Cardiac fibroblast (primary cell): ENCODE measurements at regions not wholly inside any gene's neighbourhood (a gene's known extent, or its start where the extent isn't known, plus 50 kb on each side); places are given as distances from the start of the nearest gene placed in this dataset.

Experiments used
- DNase-seq, 2 donors: peaks; one replicate each; pipeline versions ENCODE4 v3.0.0 to v3.0.0-alpha.2; 2010; ENCODE audit warnings: low read depth in 2 of 2
- H3K4me3 ChIP-seq, 2 donors: replicated peaks in 1 of 2; 1 replicate in 1 of 2; 2 replicates in 1 of 2; pipeline ENCODE4 v1.5.1; 2011; ENCODE audit warnings: low read depth in 2 of 2, low read length in 2 of 2, mild to moderate bottlenecking in 2 of 2, moderate library complexity in 1 of 2
- CTCF ChIP-seq: IDR thresholded peaks from one replicate; pipeline ENCODE4 v1.5.1; 2011; ENCODE audit warnings: low read depth, mild to moderate bottlenecking, low read length, inconsistent platforms

DNA sequence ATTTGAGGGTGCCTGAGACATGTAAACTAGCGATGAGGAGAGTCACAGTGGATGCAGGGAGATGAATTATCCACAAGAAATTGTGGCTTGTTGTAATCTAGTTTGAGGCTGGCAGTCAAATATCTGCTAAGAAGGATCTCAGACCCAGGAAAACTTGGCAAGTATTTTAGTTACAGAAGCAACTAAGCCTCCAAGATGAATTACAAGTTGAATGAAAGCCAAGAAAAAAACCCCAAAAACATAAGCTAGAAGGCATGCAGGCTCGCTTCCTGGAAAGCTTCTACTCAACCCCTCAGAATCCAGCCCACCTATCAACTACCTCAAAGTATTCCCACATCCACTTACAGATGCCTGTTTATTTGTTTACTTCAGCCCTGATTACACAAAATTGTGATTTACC is 696.9 kb downstream of the MAT2B start:
- H3K4me3 ChIP-seq = no peak overlapping the region
- peak; percentile 67 to 76 for DNase-seq
- TF ChIP-seq CTCF = no peak

GRCh38 chr5:164203581-164204225 is 698.3 kb downstream of the MAT2B start:
- H3K4me3 ChIP-seq = no peak overlapping the region
- TF ChIP-seq CTCF = no peak
- DNase-seq = peak; percentile 56 to 76

DNA sequence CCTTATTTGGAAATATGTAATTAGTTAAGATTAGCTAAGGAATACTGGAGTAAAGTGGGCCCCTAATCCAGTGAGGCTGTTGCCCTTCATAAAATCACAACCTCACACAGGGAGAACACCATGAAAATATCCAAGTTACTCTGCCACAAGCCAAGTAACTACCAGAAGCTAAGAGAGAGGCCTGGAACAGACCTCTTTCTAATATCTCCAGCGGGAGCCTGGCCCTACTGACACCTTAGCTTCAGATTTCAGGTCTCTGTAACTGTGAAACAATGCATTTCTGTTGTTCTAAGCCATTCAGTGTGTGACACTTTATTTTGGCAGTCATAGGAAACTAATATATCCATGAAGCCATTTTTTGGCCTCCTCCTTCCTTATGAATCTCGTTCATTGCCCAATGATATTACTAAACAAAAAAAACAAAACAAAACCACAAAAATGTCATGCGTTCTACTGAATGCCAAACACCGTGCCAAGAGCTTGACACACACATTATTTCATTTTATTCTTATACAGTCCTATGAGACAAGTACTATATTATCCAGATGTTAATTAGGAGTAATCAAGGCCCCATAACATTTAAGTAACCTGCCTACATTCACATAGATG is 699.0 kb downstream of the MAT2B start:
- no peak overlapping the region for H3K4me3 ChIP-seq
- peak; percentile 89 to 95 for DNase-seq
- no peak for TF ChIP-seq CTCF

DNA sequence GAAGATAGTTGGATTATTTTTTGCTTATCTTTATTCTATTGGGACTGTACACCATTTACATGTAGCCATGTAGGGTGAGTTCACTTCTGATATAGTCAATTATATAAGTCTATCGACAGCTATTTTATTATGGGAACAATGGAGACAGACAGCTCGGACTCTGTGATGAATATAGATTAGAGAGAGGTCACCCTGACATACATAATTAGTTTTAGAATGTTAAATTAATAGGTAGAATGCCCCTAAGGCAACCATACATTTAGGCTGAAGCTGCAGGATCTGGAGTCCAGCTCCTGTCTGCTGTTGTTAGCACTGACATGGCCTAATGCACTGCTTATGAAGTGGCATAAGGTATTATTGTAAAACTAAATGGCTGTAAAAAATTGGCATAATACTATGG is 700.8 kb downstream of the MAT2B start:
- TF ChIP-seq CTCF = no peak
- H3K4me3 ChIP-seq = no peak overlapping the region
- no peak for DNase-seq

DNA sequence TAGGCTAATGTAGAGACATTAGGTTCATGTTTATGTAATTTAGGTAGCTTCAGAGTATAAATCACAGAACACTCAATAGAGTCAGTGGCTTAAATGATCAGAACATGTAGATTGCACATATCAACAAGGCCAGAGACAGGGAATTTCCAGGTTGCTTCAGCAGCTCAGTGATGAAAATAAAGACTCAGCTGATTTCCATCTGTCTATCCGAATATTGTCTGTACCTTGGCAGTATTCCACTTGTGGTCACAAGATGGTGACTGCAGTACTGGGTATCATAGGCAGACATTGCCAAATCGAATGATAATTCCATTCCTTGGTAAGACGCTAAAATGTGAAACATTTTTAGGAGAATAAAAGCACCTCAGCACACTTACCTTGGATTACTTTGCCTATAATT is 702.2 kb downstream of the MAT2B start:
- peak; percentile 6 to 53 for DNase-seq
- no peak for TF ChIP-seq CTCF
- no peak overlapping the region for H3K4me3 ChIP-seq

- TF ChIP-seq CTCF = no peak
- H3K4me3 ChIP-seq = no peak overlapping the region
- no peak for DNase-seq
Observed at GRCh38 chr5:164210491-164210890, 705.1 kb downstream of the MAT2B start.
